ENCODE measurements at regions not wholly inside any gene's neighbourhood (a gene's known extent, or its start where the extent isn't known, plus 50 kb on each side); places are given as distances from the start of the nearest gene placed in this dataset.

DNA sequence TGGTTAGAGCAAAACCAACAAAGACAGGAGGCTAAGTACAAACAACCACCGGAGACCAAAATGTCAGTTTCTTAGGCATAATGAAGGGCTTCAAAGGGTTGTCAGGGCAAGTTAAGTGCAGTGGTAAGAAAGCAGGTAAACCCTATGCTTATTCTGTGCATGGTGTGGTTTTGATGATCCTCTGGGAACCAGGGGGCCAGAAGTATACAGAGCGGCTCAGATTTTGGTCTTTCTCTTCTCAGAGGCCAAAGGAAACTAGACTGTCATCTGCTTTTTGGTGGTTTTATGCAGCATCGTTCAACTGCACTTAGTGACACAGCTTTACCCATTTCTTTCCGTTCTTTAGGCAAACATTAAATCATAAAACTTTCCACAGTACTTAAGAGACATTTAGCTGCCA is 332.7 kb upstream of the CELF2 start:
- TF ChIP-seq, protein P1, sequence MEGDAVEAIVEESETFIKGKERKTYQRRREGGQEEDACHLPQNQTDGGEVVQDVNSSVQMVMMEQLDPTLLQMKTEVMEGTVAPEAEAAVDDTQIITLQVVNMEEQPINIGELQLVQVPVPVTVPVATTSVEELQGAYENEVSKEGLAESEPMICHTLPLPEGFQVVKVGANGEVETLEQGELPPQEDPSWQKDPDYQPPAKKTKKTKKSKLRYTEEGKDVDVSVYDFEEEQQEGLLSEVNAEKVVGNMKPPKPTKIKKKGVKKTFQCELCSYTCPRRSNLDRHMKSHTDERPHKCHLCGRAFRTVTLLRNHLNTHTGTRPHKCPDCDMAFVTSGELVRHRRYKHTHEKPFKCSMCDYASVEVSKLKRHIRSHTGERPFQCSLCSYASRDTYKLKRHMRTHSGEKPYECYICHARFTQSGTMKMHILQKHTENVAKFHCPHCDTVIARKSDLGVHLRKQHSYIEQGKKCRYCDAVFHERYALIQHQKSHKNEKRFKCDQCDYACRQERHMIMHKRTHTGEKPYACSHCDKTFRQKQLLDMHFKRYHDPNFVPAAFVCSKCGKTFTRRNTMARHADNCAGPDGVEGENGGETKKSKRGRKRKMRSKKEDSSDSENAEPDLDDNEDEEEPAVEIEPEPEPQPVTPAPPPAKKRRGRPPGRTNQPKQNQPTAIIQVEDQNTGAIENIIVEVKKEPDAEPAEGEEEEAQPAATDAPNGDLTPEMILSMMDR (IDR thresholded peaks at IDR 0.05; ENCODE audit: poor library complexity): no peak
- no peak for TF ChIP-seq EZH2phosphoT487 (IDR thresholded peaks at IDR 0.05; ENCODE audit: low read depth, severe bottlenecking, unreplicated experiment)
- TF ChIP-seq EZH2 (IDR thresholded peaks at IDR 0.05; ENCODE audit: borderline replicate concordance): no peak
